AG09319 (cell line): ENCODE measurements at regions not wholly inside any gene's neighbourhood (a gene's known extent, or its start where the extent isn't known, plus 50 kb on each side); places are given as distances from the start of the nearest gene placed in this dataset.

ENCODE experiments used
- DNase-seq: peaks from one replicate; pipeline ENCODE4 v3.0.0-alpha.2; 2010; ENCODE audit warnings: low read depth; ENCODE audit errors: extremely low read depth
- CTCF ChIP-seq: IDR thresholded peaks from 2 replicates; pipeline ENCODE4 v1.5.1; 2011; ENCODE audit warnings: low read depth, mild to moderate bottlenecking, inconsistent platforms, low read length, moderate library complexity

- TF ChIP-seq CTCF, result no peak
- DNase-seq, result no peak
Observed at GRCh38 chr21:15601390-15601789, 128.4 kb upstream of the USP25 start.

- DNase-seq, result no peak
Observed at GRCh38 chr21:15604413-15604812, 125.4 kb upstream of the USP25 start.

GRCh38 chr21:15614766-15615165, 115.0 kb upstream of the USP25 start:
- no peak for DNase-seq
- TF ChIP-seq CTCF, result no peak

More at GRCh38 chr21:15604413-15604812, 125.4 kb upstream of the USP25 start:
- TF ChIP-seq CTCF, result no peak

- no peak for TF ChIP-seq CTCF
- DNase-seq, result no peak
Observed at GRCh38 chr21:15616864-15617574, 112.8 kb upstream of the USP25 start.

GRCh38 chr21:15617964-15618363, 111.8 kb upstream of the USP25 start:
- TF ChIP-seq CTCF, result no peak
- no peak for DNase-seq

- no peak for DNase-seq
- TF ChIP-seq CTCF, result no peak
Observed at GRCh38 chr21:15620892-15621291, 108.9 kb upstream of the USP25 start.

- no peak for DNase-seq
- TF ChIP-seq CTCF, result no peak
Observed at GRCh38 chr21:15624646-15625045, 105.1 kb upstream of the USP25 start.
